Activated CD4-positive, alpha-beta T cell treated with anti-CD3 and anti-CD28 coated beads, Interleukin-2, Interleukin-6, amounts not matched to agents 100 ng/mL and 50 ng/mL, durations not matched to agents 16 hours and 8 hours (primary cell): ENCODE measurements at regions not wholly inside any gene's neighbourhood (a gene's known extent, or its start where the extent isn't known, plus 50 kb on each side); places are given as distances from the start of the nearest gene placed in this dataset.

Experiments used
- DNase-seq: peaks from one replicate; pipeline ENCODE4 v3.0.0-alpha.2; 2020

DNA sequence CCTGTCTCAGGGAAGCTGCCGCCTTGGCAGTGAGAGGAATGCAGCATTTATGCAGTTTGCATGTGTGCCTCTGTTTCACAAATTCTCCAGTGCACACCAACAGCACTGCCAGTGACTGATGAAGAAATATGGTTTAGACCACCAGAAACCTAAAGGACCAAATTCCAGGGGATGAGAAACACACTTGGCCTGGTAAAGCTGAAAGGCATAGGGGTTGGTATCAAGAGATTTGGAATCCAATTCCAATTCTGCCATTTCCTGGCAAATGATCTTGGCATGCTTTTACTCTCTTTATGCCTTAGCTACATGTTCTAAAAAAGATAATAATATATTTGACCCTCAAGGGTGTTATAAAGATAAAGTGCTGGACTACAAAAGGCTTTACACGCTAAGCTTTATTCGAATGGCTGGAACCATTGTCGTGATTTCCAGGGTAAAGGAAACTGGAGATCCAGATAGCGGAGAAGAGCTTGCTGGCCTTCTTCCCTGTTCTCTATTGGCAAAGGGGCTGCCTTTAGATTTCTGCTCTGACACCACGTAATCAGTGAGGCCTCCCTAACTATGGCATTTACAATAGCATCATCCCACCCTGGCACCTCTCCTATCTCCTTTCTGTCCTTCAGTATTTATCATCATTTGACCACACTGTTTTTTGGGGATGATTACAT lies 359.8 kb upstream of the ASIC2 start:
- DNase-seq = no peak

GRCh38 chr17:33653399-33653788 lies 360.3 kb upstream of the ASIC2 start:
- no peak for DNase-seq

- DNase-seq = no peak
Measured at GRCh38 chr17:33657181-33657580, 364.1 kb upstream of the ASIC2 start.

GRCh38 chr17:33661975-33662374 lies 368.9 kb upstream of the ASIC2 start:
- DNase-seq = no peak

GRCh38 chr17:33664116-33664840 lies 371.2 kb upstream of the ASIC2 start:
- peak; percentile 12 for DNase-seq

- peak; percentile 67 for DNase-seq
Measured at GRCh38 chr17:33667052-33667509, 374.0 kb upstream of the ASIC2 start.

DNA sequence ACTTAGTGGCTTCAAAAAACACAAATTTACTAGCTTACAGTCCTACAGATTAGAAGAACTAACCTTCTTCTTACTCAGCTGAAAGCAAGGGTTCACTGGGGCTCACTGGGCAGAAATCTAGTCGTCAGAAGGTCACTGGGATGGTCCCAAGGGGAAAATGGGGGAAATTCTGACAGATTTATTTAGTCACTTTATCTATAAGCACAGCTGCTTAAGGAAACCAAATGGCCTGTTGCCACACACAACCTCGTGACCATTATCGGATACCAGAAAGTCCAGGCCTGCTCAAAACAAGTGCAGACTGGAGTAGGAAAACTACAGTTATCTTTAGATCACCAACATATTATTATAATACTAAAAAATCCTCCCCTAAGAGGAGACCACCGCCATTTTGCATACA lies 374.6 kb upstream of the ASIC2 start:
- DNase-seq = no peak

DNA sequence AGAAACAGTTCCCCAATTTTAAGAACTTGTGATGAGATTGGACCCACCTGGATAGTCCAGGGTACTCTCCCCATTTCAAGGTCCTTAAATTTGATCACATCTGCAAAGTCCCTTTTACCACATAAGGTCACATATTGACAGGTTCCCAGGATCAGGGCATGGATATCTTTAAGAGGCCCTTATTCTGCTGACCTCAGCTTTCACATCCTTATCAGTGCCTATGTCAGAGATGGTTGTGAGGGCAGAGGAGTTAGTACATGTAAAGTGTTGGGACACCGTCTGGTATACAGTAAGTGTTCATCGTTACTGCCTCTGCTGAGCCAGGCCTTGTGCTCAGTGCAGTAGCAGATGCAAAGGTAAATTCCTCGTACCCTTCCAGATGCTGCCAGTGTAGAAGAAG lies 375.4 kb upstream of the ASIC2 start:
- DNase-seq = no peak

GRCh38 chr17:33671491-33671890 lies 378.4 kb upstream of the ASIC2 start:
- DNase-seq = no peak

- peak; percentile 72 for DNase-seq
Measured at GRCh38 chr17:33674685-33675084, 381.6 kb upstream of the ASIC2 start.

DNA sequence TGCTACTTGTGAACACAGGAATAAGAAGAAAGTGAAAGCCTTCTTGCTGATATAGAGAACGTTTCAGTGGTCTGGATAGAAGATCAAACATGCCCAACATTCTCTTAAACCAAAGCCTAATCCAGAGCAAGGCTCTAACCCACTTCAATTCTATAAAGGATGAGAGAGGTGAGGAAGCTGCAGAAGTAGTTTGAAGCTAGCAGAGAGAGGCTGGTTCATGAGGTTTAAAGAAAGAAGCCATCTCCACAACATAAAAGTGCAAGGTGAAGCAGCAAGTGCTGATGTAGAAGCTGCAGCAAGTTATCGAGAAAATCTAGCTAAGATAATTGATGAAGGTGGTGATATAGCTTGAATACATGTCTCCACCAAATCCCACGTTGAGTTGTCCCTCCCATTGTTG lies 383.3 kb upstream of the ASIC2 start:
- no peak for DNase-seq

- DNase-seq = no peak
Measured at GRCh38 chr17:33679595-33679994, 386.5 kb upstream of the ASIC2 start.

DNA sequence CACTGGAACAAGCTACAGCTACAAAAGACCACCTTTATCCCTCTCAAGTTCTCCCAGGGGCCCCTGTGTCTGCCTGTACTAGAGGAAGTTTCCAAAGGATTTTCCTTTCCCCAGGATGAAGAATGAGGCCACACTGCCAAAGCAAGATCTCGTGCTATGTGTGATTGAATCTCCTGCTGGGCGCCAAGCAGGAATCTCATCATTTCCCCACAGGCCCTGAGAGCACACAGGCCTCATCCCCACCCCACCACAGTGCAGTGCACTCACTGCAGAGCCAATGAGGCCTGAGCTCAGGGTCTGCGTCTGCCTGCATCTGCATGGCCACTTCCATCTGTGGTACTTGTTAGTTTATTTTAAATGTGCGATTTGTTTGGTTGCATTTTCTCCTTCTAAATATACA lies 387.4 kb upstream of the ASIC2 start:
- DNase-seq = no peak

GRCh38 chr17:33682599-33682998 lies 389.5 kb upstream of the ASIC2 start:
- no peak for DNase-seq

DNA sequence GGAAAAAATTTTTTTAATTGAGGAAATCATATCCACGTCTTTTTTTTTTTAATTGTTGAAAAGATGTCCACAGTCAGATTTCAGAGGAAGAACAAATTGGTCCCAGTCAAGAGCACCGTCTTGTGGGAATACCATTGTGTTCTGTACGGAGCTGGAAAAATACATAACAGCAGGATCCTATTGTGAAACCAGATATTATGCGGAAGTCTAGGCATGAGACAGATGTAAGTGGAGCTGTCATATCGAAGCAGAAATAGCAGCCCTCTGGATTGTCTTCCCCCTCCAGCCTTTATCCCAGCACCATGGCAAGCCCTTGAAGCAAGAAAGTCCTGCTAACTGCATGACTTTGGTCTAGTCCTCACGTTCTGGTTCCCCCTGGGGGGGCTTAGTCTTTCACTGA lies 391.6 kb upstream of the ASIC2 start:
- DNase-seq = no peak

GRCh38 chr17:33686171-33686570 lies 393.1 kb upstream of the ASIC2 start:
- DNase-seq = peak; percentile 51

DNA sequence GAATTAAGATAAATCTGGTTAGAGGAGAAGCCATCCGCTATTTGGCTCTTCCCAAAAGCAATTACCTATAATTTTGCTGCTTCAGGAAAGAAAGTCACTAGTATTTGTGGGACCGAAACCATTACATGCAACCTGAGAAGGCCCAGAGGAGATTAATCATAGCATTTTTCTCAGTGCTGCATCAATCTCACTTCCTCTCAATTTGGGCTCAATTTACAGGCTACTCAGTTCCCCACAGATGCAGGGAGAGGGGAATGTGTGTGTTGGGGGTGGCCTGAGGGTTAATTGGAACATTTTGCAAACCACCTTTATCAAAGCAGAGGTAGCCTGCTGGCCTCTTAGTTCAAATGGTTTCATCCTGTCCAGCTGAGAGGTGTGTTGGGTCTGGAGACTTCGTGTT lies 394.7 kb upstream of the ASIC2 start:
- DNase-seq = no peak

- no peak for DNase-seq
Measured at GRCh38 chr17:33688771-33689170, 395.7 kb upstream of the ASIC2 start.

- DNase-seq = no peak
Measured at GRCh38 chr17:33689725-33690124, 396.6 kb upstream of the ASIC2 start.

- no peak for DNase-seq
Measured at GRCh38 chr17:33695431-33695830, 402.3 kb upstream of the ASIC2 start.

DNA sequence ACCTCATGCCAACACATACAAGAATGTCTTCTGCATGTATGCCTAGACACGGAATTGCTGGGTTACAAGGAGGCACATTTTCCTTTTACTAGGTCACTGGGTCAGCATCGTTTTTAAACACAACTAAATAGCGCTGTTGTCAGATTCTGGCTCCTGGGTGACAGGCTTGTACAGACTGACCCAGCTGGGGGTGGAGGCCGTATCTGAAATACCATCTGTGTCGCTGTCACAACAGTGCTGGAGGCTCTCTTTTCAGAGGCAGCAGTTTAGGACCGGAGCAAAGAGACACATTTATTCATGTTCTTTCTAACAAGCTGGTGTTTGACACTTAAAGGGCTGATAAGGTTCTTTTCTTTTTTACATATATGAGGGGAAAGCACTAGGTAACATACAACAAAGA lies 403.0 kb upstream of the ASIC2 start:
- no peak for DNase-seq

GRCh38 chr17:33697557-33697956 lies 404.5 kb upstream of the ASIC2 start:
- DNase-seq = no peak

- no peak for DNase-seq
Measured at GRCh38 chr17:33701910-33702309, 408.8 kb upstream of the ASIC2 start.

DNA sequence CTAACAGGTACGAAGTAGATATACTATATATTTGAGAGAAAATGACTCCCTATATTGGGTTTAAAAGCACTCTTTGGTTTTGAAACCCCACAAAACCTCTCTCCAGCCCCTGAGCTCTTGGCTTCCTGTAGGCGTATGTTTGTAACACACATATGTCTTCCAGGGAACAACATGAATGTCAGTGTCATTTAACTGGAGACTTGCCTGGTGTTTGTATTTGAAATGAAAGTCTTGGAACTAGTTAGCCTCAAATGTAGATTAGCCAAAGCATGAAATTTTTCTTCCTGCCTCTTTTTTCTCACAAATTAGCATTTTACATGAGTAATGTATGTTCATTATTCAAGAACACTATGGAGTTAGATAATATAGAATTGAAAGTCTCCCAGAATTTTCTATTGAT lies 411.8 kb upstream of the ASIC2 start:
- no peak for DNase-seq

DNA sequence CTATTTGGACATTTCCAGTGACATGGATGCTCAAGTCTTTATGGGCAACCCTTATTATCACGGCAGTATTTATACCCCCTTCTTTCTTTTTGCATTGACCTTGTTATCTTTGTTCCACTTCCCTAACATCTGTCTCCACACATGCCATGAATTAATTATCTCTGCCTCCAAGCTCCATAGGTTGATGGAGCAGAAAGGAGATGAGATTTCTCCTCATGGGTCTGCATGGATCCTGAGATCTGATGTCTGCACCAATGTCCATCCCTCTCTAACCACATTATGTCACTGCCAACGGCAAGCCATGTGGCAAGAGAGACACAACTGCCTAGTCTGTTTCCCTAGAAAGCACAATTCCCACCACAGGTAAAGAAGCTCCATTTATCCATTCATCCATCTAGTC lies 416.8 kb upstream of the ASIC2 start:
- DNase-seq = no peak
